Spleen (tissue), 11 donors: ENCODE measurements at regions not wholly inside any gene's neighbourhood (a gene's known extent, or its start where the extent isn't known, plus 50 kb on each side); places are given as distances from the start of the nearest gene placed in this dataset.

Source experiments
- DNase-seq: peaks from one replicate; pipeline ENCODE4 v3.0.0-alpha.2; 2020
- H3K27ac ChIP-seq, 8 donors: fragments of 200-600 bp; sonication (generic) in 7 of 8; 1 replicate in 4 of 8; 2 replicates in 4 of 8; pipeline versions ENCODE4 v1.5.0 to v1.8.0; 2016 to 2021; ENCODE audit warnings: inconsistent platforms in 4 of 8, mild to moderate bottlenecking in 4 of 8, moderate library complexity in 1 of 8
- H3K27me3 ChIP-seq, 7 donors: fragments of 200-600 bp; sonication (generic) in 6 of 7; replicated peaks in 1 of 7; 1 replicate in 4 of 7; 2 replicates in 3 of 7; pipeline versions ENCODE4 v1.5.0 to v1.8.0; 2016 to 2021; ENCODE audit warnings: inconsistent platforms in 3 of 7, mild to moderate bottlenecking in 1 of 7
- H3K36me3 ChIP-seq, 6 donors: fragments of 200-600 bp; sonication (generic) in 5 of 6; 1 replicate in 4 of 6; 2 replicates in 2 of 6; pipeline versions ENCODE4 v1.5.0 to v1.8.0; 2016 to 2021; ENCODE audit warnings: inconsistent platforms in 2 of 6
- H3K4me1 ChIP-seq, 6 donors: fragments of 200-600 bp; sonication (generic) in 5 of 6; 1 replicate in 3 of 6; 2 replicates in 3 of 6; pipeline versions ENCODE4 v1.5.0 to v1.8.0; 2016 to 2021; ENCODE audit warnings: inconsistent platforms in 3 of 6
- H3K4me3 ChIP-seq, 8 donors: fragments of 200-600 bp; sonication (generic) in 7 of 8; 1 replicate in 4 of 8; 2 replicates in 4 of 8; pipeline versions ENCODE4 v1.5.0 to v1.8.0; 2016 to 2021; ENCODE audit warnings: inconsistent platforms in 4 of 8, mild to moderate bottlenecking in 4 of 8, moderate library complexity in 2 of 8
- H3K9me3 ChIP-seq, 8 donors: fragments of 200-600 bp; sonication (generic) in 7 of 8; 1 replicate in 4 of 8; 2 replicates in 4 of 8; pipeline versions ENCODE4 v1.5.0 to v1.8.0; 2016 to 2021; ENCODE audit warnings: inconsistent platforms in 4 of 8
- CTCF ChIP-seq, 11 experiments: fragments of 200-600 bp in 7 of 11; fragments of 450-650 bp in 4 of 11; sonication (generic) in 4 of 11; IDR thresholded peaks in 8 of 11; conservative IDR thresholded peaks in 3 of 11; 1 replicate in 7 of 11; 2 replicates in 4 of 11; pipeline versions ENCODE4 v1.4.0 to v1.8.0; 2016 to 2021; ENCODE audit warnings: antibody characterized with exemption in 11 of 11, inconsistent platforms in 4 of 11, mild to moderate bottlenecking in 1 of 11
- POLR2A ChIP-seq, 3 donors: fragments of 450-650 bp; IDR thresholded peaks; one replicate each; pipeline ENCODE4 v1.5.1; 2017; ENCODE audit warnings: antibody characterized with exemption in 3 of 3, mild to moderate bottlenecking in 1 of 3
- POLR2AphosphoS5 ChIP-seq, 3 donors: sonication (generic); formaldehyde crosslinking; IDR thresholded peaks; one replicate each; pipeline ENCODE4 v1.5.1; 2017; ENCODE audit warnings: antibody characterized with exemption in 3 of 3
- WGBS, 5 donors: extraction: QIAGEN DNeasy Blood & Tissue Kit in 3 of 5; methylation state at CpG; one replicate each; pipeline versions ENCODE4 v1.1.5 to v1.1.7; 2013 to 2018; 5-methylcytosine and 5-hydroxymethylcytosine counted together
- intact Hi-C: fragments of 100-400 bp; cut with DNase I; formaldehyde crosslinking; loops from one replicate; pipeline ENCODE4 v1.15.0; 2023; ENCODE audit warnings: low total_unique reads
- donor health status: healthy with polysubstance abuse.
- donor health status: DM: no; HTN: no; CAD: no; lungs with moderate emphysema.
- donor health status: DM: no; HTN: no; CAD: no.
- donor health status: Bipolar disorder and iron deficiency.
- donor health status: healthy.
- donor health status: DM: no; HTN: no; CAD: no.
- donor health status: DM: yes; HTN: yes; CAD: no.

GRCh38 chr12:88784166-88784565 lies 203.9 kb upstream of the KITLG start:
- intact Hi-C loops: no loop called here
- H3K9me3 ChIP-seq: peaks cover 0 to 4% (median 0%) of the 10 kb centered on the region in 8 donors
- TF ChIP-seq POLR2AphosphoS5 (IDR thresholded peaks at IDR 0.05): no peak
- TF ChIP-seq CTCF (IDR thresholded peaks at IDR 0.05 in 8 of 11, conservative IDR thresholded peaks at IDR 0.05 in 3 of 11): no peak
- no peak for TF ChIP-seq POLR2A (IDR thresholded peaks at IDR 0.05)
- whole genome bisulfite sequencing, 5 donors: 71 to 87% (median 79%) methylated on average over 1 of the region's 1 CpG
- H3K27ac ChIP-seq: no peak overlapping the region
- H3K4me1 ChIP-seq: no peaks in the 10 kb centered on the region
- no peak overlapping the region for H3K4me3 ChIP-seq
- H3K27me3 ChIP-seq: no peaks in the 10 kb centered on the region
- no peak for DNase-seq
- no peaks in the 10 kb centered on the region for H3K36me3 ChIP-seq

- TF ChIP-seq POLR2AphosphoS5 (IDR thresholded peaks at IDR 0.05) (no peak), POLR2A (IDR thresholded peaks at IDR 0.05) (no peak), CTCF (IDR thresholded peaks at IDR 0.05 in 8 of 11, conservative IDR thresholded peaks at IDR 0.05 in 3 of 11) (no peak)
- Histone ChIP-seq H3K27me3 (no peaks in the 10 kb centered on the region), H3K27ac (no peak overlapping the region), H3K9me3 (no peaks in the 10 kb centered on the region), H3K36me3 (no peaks in the 10 kb centered on the region), H3K4me1 (no peaks in the 10 kb centered on the region), H3K4me3 (no peak overlapping the region)
- DNase-seq: no peak
- WGBS, 5 donors: 54 to 80% (median 67%) methylated on average over 1 of the region's 1 CpG
- intact Hi-C loops: no loop called here
These were observed 202.1 kb upstream of the KITLG start for GRCh38 chr12:88782351-88782750.

GRCh38 chr12:88781909-88782308 lies 201.6 kb upstream of the KITLG start:
- DNase-seq: no peak
- Histone ChIP-seq H3K4me3 (no peak overlapping the region), H3K4me1 (no peaks in the 10 kb centered on the region), H3K9me3 (no peaks in the 10 kb centered on the region), H3K27ac (no peak overlapping the region), H3K27me3 (no peaks in the 10 kb centered on the region), H3K36me3 (no peaks in the 10 kb centered on the region)
- intact Hi-C loops: no loop called here
- TF ChIP-seq POLR2A (IDR thresholded peaks at IDR 0.05): no peak
- no peak for TF ChIP-seq CTCF (IDR thresholded peaks at IDR 0.05 in 8 of 11, conservative IDR thresholded peaks at IDR 0.05 in 3 of 11)
- no peak for TF ChIP-seq POLR2AphosphoS5 (IDR thresholded peaks at IDR 0.05)

- intact Hi-C loops: no loop called here
- Histone ChIP-seq H3K27me3 (no peaks in the 10 kb centered on the region), H3K9me3 (no peaks in the 10 kb centered on the region), H3K4me1 (no peaks in the 10 kb centered on the region), H3K4me3 (no peak overlapping the region), H3K36me3 (no peaks in the 10 kb centered on the region), H3K27ac (no peak overlapping the region)
- DNase-seq: no peak
- no peak for TF ChIP-seq POLR2AphosphoS5 (IDR thresholded peaks at IDR 0.05)
- TF ChIP-seq POLR2A (IDR thresholded peaks at IDR 0.05): no peak
- TF ChIP-seq CTCF (IDR thresholded peaks at IDR 0.05 in 8 of 11, conservative IDR thresholded peaks at IDR 0.05 in 3 of 11): no peak
- WGBS, 5 donors: 68 to 87% (median 73%) methylated on average over 1 of the region's 1 CpG
These were observed 197.8 kb upstream of the KITLG start for GRCh38 chr12:88778064-88778463.
